IMR-90 (cell line): ENCODE measurements at regions not wholly inside any gene's neighbourhood (a gene's known extent, or its start where the extent isn't known, plus 50 kb on each side); places are given as distances from the start of the nearest gene placed in this dataset.

Experiments
- ATAC-seq: fragments of 200-7000 bp; cut with Tn5 transposase; 2 replicates; pipeline ENCODE4 v1.9.1; 2020; ENCODE audit warnings: low read depth, mild to moderate bottlenecking, moderate library complexity
- BruUV-seq: library from RNA; stranded (reverse); fragments of 400-500 nt; replicated peaks from 2 replicates; lab custom pipeline; 2021; lab: Mats Ljungman, UMichigan
- CTCF ChIA-PET: fragments of 300-600 bp; formaldehyde crosslinking; extraction: SDS; loops from one replicate; lab custom pipeline; 2021; ENCODE audit warnings: antibody characterized with exemption; lab: Yijun Ruan, JAX
- POLR2A ChIA-PET: fragments of 300-600 bp; sonication (Branson Sonifier 250); formaldehyde crosslinking; loops from one replicate; lab custom pipeline; 2022; ENCODE audit warnings: antibody characterized with exemption; ENCODE audit not compliant: unreplicated experiment; lab: Charles Lee
- DNase-seq: peaks from one replicate; pipeline ENCODE4 v3.0.0; 2013
- H2AFZ ChIP-seq: replicated peaks from 2 replicates; pipeline ENCODE3; 2013; ENCODE audit warnings: low read length, mild to moderate bottlenecking; ENCODE audit not compliant: poor library complexity
- H2AK5ac ChIP-seq: 2 replicates; pipeline ENCODE4 v1.6.1; 2013; ENCODE audit warnings: low read depth, low read length, inconsistent platforms
- H2AK9ac ChIP-seq: replicated peaks from 2 replicates; pipeline ENCODE3; 2013; ENCODE audit warnings: mild to moderate bottlenecking, low read depth, low read length, moderate library complexity; ENCODE audit not compliant: poor library complexity
- H2BK120ac ChIP-seq: 2 replicates; pipeline ENCODE4 v1.6.1; 2013; ENCODE audit warnings: low read depth, low read length, inconsistent platforms
- H2BK15ac ChIP-seq: 3 replicates; pipeline ENCODE4 v1.6.1; 2013; ENCODE audit warnings: low read depth, low read length, inconsistent platforms
- H2BK20ac ChIP-seq: 2 replicates; pipeline ENCODE4 v1.6.1; 2013; ENCODE audit warnings: low read depth, mild to moderate bottlenecking, inconsistent platforms, low read length, moderate library complexity
- H2BK5ac ChIP-seq: 2 replicates; pipeline ENCODE4 v1.6.1; 2013; ENCODE audit warnings: mild to moderate bottlenecking, low read depth, low read length, inconsistent platforms; ENCODE audit not compliant: poor library complexity, severe bottlenecking
- H3K14ac ChIP-seq: replicated peaks from 2 replicates; pipeline ENCODE4 v1.6.1; 2013; ENCODE audit warnings: low read depth, low read length, inconsistent platforms
- H3K18ac ChIP-seq: 2 replicates; pipeline ENCODE4 v1.6.1; 2013; ENCODE audit warnings: low read depth, low read length, control low read depth
- H3K23ac ChIP-seq: 2 replicates; pipeline ENCODE4 v1.6.1; 2013; ENCODE audit warnings: low read depth, low read length, inconsistent platforms
- H3K27ac ChIP-seq: 2 replicates; pipeline ENCODE4 v1.5.1; 2013; ENCODE audit warnings: mild to moderate bottlenecking, control low read depth, low read length; ENCODE audit not compliant: insufficient read depth
- H3K27me3 ChIP-seq: 2 replicates; pipeline ENCODE4 v1.6.1; 2013; ENCODE audit warnings: low read length; ENCODE audit not compliant: control insufficient read depth, insufficient read depth
- H3K36me3 ChIP-seq: 2 replicates; pipeline ENCODE4 v1.6.1; 2013; ENCODE audit warnings: low read length, mixed read lengths; ENCODE audit not compliant: control insufficient read depth, insufficient read depth
- H3K4ac ChIP-seq: 2 replicates; pipeline ENCODE4 v1.6.1; 2013; ENCODE audit warnings: low read depth, low read length, inconsistent platforms
- H3K4me1 ChIP-seq: 2 replicates; pipeline ENCODE4 v1.6.1; 2013; ENCODE audit warnings: low read length, mixed read lengths; ENCODE audit not compliant: control insufficient read depth, insufficient read depth
- H3K4me2 ChIP-seq: 2 replicates; pipeline ENCODE4 v1.6.1; 2013; ENCODE audit warnings: low read depth, mild to moderate bottlenecking, control low read depth, low read length, moderate library complexity
- H3K4me3 ChIP-seq: 2 replicates; pipeline ENCODE4 v1.5.1; 2013; ENCODE audit warnings: low read depth, mild to moderate bottlenecking, control low read depth, low read length, moderate library complexity; ENCODE audit not compliant: insufficient read depth
- H3K56ac ChIP-seq: 2 replicates; pipeline ENCODE4 v1.6.1; 2013; ENCODE audit warnings: low read length, inconsistent platforms; ENCODE audit not compliant: insufficient read depth; ENCODE audit errors: extremely low read depth
- H3K79me1 ChIP-seq, 2 experiments: 2 replicates each; pipeline ENCODE4 v1.6.1; 2013; ENCODE audit warnings: low read length in 2 of 2, inconsistent platforms in 1 of 2, low read depth in 1 of 2
- H3K9ac ChIP-seq: 2 replicates; pipeline ENCODE4 v1.6.1; 2013; ENCODE audit warnings: low read depth, low read length, control low read depth
- H3K9me1 ChIP-seq: 2 replicates; pipeline ENCODE4 v1.6.1; 2013; ENCODE audit warnings: low read length, inconsistent platforms; ENCODE audit not compliant: insufficient read depth
- H3K9me3 ChIP-seq: 2 replicates; pipeline ENCODE4 v1.6.1; 2013; ENCODE audit warnings: low read length; ENCODE audit not compliant: control insufficient read depth, insufficient read depth
- H4K20me1 ChIP-seq: 2 replicates; pipeline ENCODE4 v1.6.1; 2013; ENCODE audit warnings: low read length, inconsistent platforms; ENCODE audit not compliant: insufficient read depth
- H4K5ac ChIP-seq: 2 replicates; pipeline ENCODE4 v1.6.1; 2013; ENCODE audit warnings: mild to moderate bottlenecking, low read depth, low read length, control low read depth
- H4K8ac ChIP-seq, 2 experiments: 2 replicates each; pipeline ENCODE4 v1.6.1; 2013; ENCODE audit warnings: low read depth in 2 of 2, low read length in 2 of 2, control low read depth in 1 of 2, inconsistent platforms in 1 of 2
- H4K91ac ChIP-seq: 2 replicates; pipeline ENCODE4 v1.6.1; 2013; ENCODE audit warnings: low read depth, low read length, inconsistent platforms; ENCODE audit not compliant: insufficient read depth
- CEBPB ChIP-seq: IDR thresholded peaks from 2 replicates; pipeline ENCODE4 v1.6.1; 2012; ENCODE audit warnings: low read depth, low read length, improper control_type of control experiment
- CTCF ChIP-seq: conservative IDR thresholded peaks from 2 replicates; pipeline ENCODE4 v1.5.1; 2012; ENCODE audit warnings: mild to moderate bottlenecking, low read depth, low read length, improper control_type of control experiment
- ELK1 ChIP-seq: fragments of 150-350 bp; IDR thresholded peaks from 2 replicates; pipeline ENCODE4 v1.6.1; 2016; ENCODE audit warnings: low read depth, mild to moderate bottlenecking, low read length, moderate library complexity, borderline replicate concordance
- FOS ChIP-seq: fragments of 150-350 bp; IDR thresholded peaks from 2 replicates; pipeline ENCODE4 v1.6.1; 2016; ENCODE audit warnings: low read depth, low read length
- MAFK ChIP-seq: IDR thresholded peaks from 2 replicates; pipeline ENCODE4 v1.6.1; 2012; ENCODE audit warnings: low read depth, low read length, improper control_type of control experiment
- MAZ ChIP-seq: IDR thresholded peaks from 2 replicates; pipeline ENCODE4 v1.6.1; 2012; ENCODE audit warnings: low read depth, mild to moderate bottlenecking, low read length, improper control_type of control experiment, moderate library complexity, borderline replicate concordance
- POLR2A ChIP-seq: IDR thresholded peaks from 2 replicates; pipeline ENCODE4 v1.6.1; 2012; ENCODE audit warnings: mild to moderate bottlenecking, low read depth, low read length
- RAD21 ChIP-seq: IDR thresholded peaks from 2 replicates; pipeline ENCODE4 v1.6.1; 2012; ENCODE audit warnings: low read length, improper control_type of control experiment
- SMC3 ChIP-seq: fragments of 150-350 bp; IDR thresholded peaks from 2 replicates; pipeline ENCODE4 v1.6.1; 2016; ENCODE audit warnings: low read depth, mild to moderate bottlenecking, antibody characterized with exemption, low read length, moderate library complexity
- WGBS, 2 experiments: methylation state at CpG; one replicate each; pipeline versions ENCODE4 v1.1.5 to v1.1.7; 2013; ENCODE audit warnings: missing lambda C conversion rate in 2 of 2; ENCODE audit not compliant: insufficient read length in 1 of 2; ENCODE audit errors: extremely low coverage in 2 of 2; 5-methylcytosine and 5-hydroxymethylcytosine counted together
- dilution Hi-C: fragments of 300-500 bp; cut with HindIII; formaldehyde crosslinking; loops from one replicate; pipeline ENCODE4 v1.14.3; 2018; ENCODE audit warnings: low sequenced_read_pairs; ENCODE audit not compliant: unreplicated experiment
- in situ Hi-C: fragments of 300-500 bp; cut with MboI; formaldehyde crosslinking; loops from 3 replicates; pipeline ENCODE4 v1.14.3; 2019; ENCODE audit warnings: low sequenced_read_pairs, inconsistent platforms, mixed read lengths
- intact Hi-C: fragments of 100-400 bp; cut with micrococcal nuclease; formaldehyde crosslinking; loops from 2 replicates; pipeline ENCODE4 v1.10.0; 2022

DNA sequence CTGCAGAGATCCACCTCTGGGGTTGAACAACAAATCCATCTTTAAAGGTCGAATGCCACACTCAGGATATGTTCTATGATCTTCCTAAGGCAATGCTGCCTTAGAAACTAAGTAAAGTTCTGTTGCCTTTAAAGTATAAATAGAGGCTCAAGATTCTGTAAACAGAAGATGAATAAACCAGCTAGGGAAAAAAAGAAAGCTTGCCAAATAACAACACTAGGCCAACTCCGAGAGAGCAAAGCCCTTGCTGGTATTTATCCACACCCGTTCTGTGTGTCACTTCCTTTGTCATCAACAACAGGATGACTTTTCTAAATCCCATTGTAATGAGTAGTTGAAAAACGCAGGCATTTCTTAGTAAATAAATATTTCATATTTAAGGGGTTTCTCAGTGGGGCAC lies 330.0 kb upstream of the GLI3 start:
- H3K4me2 ChIP-seq: no peak overlapping the region
- no peaks in the 10 kb centered on the region for H3K36me3 ChIP-seq
- TF ChIP-seq MAZ (no peak), CEBPB (no peak), FOS (no peak), POLR2A (no peak), RAD21 (no peak), ELK1 (no peak), SMC3 (no peak), CTCF (no peak), MAFK (no peak)
- CTCF ChIA-PET: interaction anchor here (0.6 kb wide), 1 partner anchor 108 kb away, joined by 3 read pairs; no protein-coding TSS in a partner anchor
- no peak overlapping the region for H3K18ac ChIP-seq
- no peak overlapping the region for H3K14ac ChIP-seq
- H4K91ac ChIP-seq: no peak overlapping the region
- H2AK5ac ChIP-seq: no peak overlapping the region
- H3K9me3 ChIP-seq: no peaks in the 10 kb centered on the region
- no peak overlapping the region for H3K4me3 ChIP-seq
- DNase-seq (no peak), ATAC-seq (no peak)
- no peak overlapping the region for H3K9ac ChIP-seq
- no TSS peak for BruUV-seq
- H3K9me1 ChIP-seq: no peaks in the 10 kb centered on the region
- no peak overlapping the region for H3K56ac ChIP-seq
- H3K23ac ChIP-seq: no peak overlapping the region
- H2BK120ac ChIP-seq: no peak overlapping the region
- H3K4ac ChIP-seq: no peak overlapping the region
- no peak overlapping the region for H4K8ac ChIP-seq
- no peak overlapping the region for H2BK15ac ChIP-seq
- H2BK5ac ChIP-seq: no peak overlapping the region
- H4K20me1 ChIP-seq: no peaks in the 10 kb centered on the region
- intact Hi-C loops: no loop called here
- no CpG with 5 or more reads among the region's 4 CpGs for WGBS, 2 experiments
- no peak overlapping the region for H4K5ac ChIP-seq
- no peak overlapping the region for H2AK9ac ChIP-seq
- POLR2A ChIA-PET: no interaction called here
- in situ Hi-C loops: no loop called here
- H3K4me1 ChIP-seq: no peaks in the 10 kb centered on the region
- H3K27ac ChIP-seq: no peak overlapping the region
- no peaks in the 10 kb centered on the region for H3K79me1 ChIP-seq
- no peak overlapping the region for H2BK20ac ChIP-seq
- dilution Hi-C loops: no loop called here
- no peak overlapping the region for H2AFZ ChIP-seq
- no peaks in the 10 kb centered on the region; the same call in 1 of the 2 replicates for H3K27me3 ChIP-seq
